GM10266 (cell line): ENCODE measurements at regions not wholly inside any gene's neighbourhood (a gene's known extent, or its start where the extent isn't known, plus 50 kb on each side); places are given as distances from the start of the nearest gene placed in this dataset.
"Not testable (repeated sequence)": the region's sequence is repeated elsewhere in the genome, so short reads cannot be mapped to it uniquely, and the experiment has no call there.

Experiments used
- DNase-seq: peaks from one replicate; pipeline ENCODE4 v3.0.0; 2012; ENCODE audit errors: extremely low spot score
- CTCF ChIP-seq: IDR thresholded peaks from 2 replicates; pipeline ENCODE4 v1.5.1; 2012; ENCODE audit warnings: mild to moderate bottlenecking, low read depth; ENCODE audit not compliant: control insufficient read depth, insufficient read depth; ENCODE audit errors: missing control alignments

DNA sequence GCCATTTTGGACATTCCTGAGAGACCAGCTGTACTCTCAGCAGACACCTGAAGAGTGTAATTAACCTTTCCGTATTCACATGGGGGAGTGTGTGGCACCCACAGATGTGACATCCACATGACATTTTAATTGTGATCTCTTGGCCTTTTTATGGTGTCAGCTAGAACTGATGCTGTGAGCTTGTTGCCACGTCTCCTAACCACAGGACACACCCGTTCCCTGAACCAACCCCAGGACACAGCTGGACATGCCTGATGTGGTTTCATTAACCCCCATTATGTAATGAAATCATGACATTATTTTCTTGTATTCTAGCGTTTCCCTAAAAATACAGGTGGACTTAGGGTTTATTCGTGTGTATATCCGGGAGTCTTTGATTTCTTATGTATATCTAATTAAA is 1036.1 kb downstream of the TMEM121 start:
- DNase-seq = no peak
- no peak for TF ChIP-seq CTCF

DNA sequence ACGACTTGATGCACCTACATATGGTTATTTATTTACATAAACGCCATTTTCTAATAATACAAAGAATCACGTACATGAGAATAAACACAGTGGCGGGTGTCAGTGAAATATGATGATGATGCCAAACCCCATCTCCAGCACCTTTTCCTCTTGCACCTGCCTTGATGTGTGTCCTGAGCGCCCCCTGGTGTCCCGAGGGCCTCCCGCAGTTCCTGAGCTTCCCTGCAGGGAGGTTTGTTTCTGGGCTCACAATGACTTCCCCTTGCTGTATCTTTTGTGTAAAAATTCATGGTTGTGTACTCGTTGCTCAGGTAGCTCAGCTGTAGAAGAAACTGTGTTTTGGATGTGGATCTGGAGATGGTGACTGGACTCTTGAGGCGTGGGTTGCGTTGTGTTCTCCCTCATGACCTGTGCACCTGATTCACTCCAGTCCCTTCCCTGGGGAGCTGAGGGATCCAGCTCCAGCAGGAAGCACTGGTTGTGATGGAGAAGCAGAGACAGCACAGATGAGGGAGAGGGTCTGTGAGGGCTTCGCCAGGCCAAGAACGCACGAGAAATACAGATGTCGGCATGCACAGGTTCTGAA is 1037.8 kb downstream of the TMEM121 start:
- DNase-seq = peak; percentile 54

DNA sequence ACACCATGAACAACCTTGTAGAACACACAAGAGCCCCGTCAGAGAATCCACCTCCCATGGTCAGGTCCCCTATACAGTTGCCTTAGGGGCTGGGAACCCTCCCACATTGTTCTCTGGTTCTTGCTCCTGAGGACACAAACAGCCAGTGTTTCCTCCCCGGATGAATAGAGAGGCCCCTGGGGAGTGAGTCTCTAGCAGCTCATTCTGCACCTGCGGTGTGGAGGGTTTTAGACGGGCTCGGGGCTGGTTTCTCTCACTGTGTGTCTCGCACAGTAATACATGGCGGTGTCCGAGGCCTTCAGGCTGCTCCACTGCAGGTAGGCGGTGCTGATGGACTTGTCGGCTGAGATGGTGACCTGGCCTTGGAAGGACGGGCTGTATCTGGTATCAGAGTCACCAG is 1052.1 kb downstream of the TMEM121 start:
- DNase-seq = no peak
- TF ChIP-seq CTCF = no peak

More for the DNA sequence above, 1037.8 kb downstream of the TMEM121 start:
- TF ChIP-seq CTCF = peak; percentile 77

GRCh38 chr14:106579084-106579483 is 1052.7 kb downstream of the TMEM121 start:
- no peak for TF ChIP-seq CTCF
- DNase-seq = no peak

GRCh38 chr14:106585692-106586091 is 1059.3 kb downstream of the TMEM121 start:
- no peak for DNase-seq
- TF ChIP-seq CTCF = no peak

- peak; percentile 62 for DNase-seq
- peak; percentile 83 for TF ChIP-seq CTCF
Observed at GRCh38 chr14:106586098-106586704, 1059.8 kb downstream of the TMEM121 start.

DNA sequence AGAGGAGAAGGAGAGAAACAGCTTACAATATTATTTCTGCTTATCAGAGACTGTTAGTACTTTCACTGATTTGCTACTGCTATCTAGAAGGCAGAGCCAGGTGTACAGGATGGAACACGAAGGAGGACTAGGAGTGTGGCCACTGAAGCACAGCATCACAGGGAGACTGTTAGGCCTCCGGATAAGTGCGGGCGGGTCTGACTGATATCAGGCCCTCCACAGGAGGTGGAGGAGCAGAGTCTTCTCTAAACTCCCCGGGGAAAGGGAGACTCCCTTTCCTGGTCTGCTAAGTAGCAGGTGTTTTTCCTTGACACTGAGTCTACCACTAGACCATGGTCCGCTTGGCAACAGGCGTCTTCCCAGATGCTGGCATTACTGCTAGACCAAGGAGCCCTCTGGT is 1065.2 kb downstream of the TMEM121 start:
- not testable (repeated sequence) for DNase-seq
